ENCODE measurements at regions not wholly inside any gene's neighbourhood (a gene's known extent, or its start where the extent isn't known, plus 50 kb on each side); places are given as distances from the start of the nearest gene placed in this dataset.

- TF ChIP-seq, protein P1, sequence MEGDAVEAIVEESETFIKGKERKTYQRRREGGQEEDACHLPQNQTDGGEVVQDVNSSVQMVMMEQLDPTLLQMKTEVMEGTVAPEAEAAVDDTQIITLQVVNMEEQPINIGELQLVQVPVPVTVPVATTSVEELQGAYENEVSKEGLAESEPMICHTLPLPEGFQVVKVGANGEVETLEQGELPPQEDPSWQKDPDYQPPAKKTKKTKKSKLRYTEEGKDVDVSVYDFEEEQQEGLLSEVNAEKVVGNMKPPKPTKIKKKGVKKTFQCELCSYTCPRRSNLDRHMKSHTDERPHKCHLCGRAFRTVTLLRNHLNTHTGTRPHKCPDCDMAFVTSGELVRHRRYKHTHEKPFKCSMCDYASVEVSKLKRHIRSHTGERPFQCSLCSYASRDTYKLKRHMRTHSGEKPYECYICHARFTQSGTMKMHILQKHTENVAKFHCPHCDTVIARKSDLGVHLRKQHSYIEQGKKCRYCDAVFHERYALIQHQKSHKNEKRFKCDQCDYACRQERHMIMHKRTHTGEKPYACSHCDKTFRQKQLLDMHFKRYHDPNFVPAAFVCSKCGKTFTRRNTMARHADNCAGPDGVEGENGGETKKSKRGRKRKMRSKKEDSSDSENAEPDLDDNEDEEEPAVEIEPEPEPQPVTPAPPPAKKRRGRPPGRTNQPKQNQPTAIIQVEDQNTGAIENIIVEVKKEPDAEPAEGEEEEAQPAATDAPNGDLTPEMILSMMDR (IDR thresholded peaks at IDR 0.05; ENCODE audit: insufficient read depth, low read length): no peak
- TF ChIP-seq POLR2AphosphoS5 (IDR thresholded peaks at IDR 0.05; ENCODE audit: low read depth): no peak
Observed at GRCh38 chr16:65666132-65666941, 544.5 kb upstream of the CDH11 start.
